Astrocyte of the spinal cord (primary cell): ENCODE measurements at regions not wholly inside any gene's neighbourhood (a gene's known extent, or its start where the extent isn't known, plus 50 kb on each side); places are given as distances from the start of the nearest gene placed in this dataset.

Experiments
- DNase-seq: peaks from one replicate; pipeline ENCODE4 v3.0.0; 2011; ENCODE audit warnings: low read depth, low spot score
- H3K4me3 ChIP-seq: 2 replicates; pipeline ENCODE4 v1.5.1; 2011; ENCODE audit warnings: low read depth, mild to moderate bottlenecking, low read length, moderate library complexity
- in situ Hi-C: cut with HindIII; loops from 2 replicates; pipeline ENCODE4 v1.10.0; 2017; ENCODE audit warnings: low sequenced_read_pairs
- TF ChIP-seq, protein P1 (sequence below): IDR thresholded peaks from 2 replicates; pipeline ENCODE4 v1.5.1; 2012; ENCODE audit warnings: low read depth, mild to moderate bottlenecking, low read length, inconsistent platforms

DNA sequence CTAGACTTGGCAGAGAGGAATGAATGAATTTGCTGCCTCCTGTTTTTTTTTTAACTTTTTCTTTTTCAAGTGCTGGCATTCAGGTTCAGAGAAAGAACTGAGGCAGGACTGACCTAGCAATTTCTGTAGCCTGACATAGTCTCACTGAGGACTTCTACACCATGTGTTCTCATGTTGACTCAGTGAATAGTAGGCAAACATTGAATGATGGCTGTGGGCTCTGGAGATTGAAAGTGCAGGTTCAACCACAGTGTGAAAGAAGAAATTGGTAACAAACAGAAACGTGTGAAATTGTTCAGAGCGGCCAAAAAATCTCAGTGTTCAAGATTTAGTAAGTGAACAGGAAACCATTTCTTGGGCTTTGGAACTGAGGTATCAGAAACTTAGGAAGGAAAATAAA is 322.4 kb upstream of the GHITM start:
- in situ Hi-C loops: no loop called here
- TF ChIP-seq, protein P1, sequence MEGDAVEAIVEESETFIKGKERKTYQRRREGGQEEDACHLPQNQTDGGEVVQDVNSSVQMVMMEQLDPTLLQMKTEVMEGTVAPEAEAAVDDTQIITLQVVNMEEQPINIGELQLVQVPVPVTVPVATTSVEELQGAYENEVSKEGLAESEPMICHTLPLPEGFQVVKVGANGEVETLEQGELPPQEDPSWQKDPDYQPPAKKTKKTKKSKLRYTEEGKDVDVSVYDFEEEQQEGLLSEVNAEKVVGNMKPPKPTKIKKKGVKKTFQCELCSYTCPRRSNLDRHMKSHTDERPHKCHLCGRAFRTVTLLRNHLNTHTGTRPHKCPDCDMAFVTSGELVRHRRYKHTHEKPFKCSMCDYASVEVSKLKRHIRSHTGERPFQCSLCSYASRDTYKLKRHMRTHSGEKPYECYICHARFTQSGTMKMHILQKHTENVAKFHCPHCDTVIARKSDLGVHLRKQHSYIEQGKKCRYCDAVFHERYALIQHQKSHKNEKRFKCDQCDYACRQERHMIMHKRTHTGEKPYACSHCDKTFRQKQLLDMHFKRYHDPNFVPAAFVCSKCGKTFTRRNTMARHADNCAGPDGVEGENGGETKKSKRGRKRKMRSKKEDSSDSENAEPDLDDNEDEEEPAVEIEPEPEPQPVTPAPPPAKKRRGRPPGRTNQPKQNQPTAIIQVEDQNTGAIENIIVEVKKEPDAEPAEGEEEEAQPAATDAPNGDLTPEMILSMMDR: no peak
- no peak for DNase-seq
- no peak overlapping the region for H3K4me3 ChIP-seq

DNA sequence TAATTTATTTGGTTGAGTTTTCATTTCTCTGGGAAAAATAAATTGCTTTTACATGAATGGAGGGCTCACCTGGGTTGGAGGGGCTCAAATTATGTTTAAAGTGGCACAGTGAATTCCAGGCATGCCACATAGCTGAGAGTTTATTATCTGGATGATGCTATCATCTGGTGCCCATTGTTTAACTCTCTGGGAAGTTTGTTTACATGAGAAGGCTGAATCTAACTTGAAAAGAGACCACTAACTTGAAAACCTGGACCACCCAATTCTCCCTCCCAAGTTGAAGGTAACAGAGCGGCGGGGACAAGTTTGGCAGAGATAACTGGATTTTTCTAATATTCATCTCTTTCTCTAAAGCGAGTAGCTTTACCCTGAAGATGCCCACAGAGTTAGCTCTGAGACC is 321.5 kb upstream of the GHITM start:
- TF ChIP-seq, protein P1: no peak
- DNase-seq: no peak
- in situ Hi-C loops: no loop called here
- H3K4me3 ChIP-seq: no peak overlapping the region

DNA sequence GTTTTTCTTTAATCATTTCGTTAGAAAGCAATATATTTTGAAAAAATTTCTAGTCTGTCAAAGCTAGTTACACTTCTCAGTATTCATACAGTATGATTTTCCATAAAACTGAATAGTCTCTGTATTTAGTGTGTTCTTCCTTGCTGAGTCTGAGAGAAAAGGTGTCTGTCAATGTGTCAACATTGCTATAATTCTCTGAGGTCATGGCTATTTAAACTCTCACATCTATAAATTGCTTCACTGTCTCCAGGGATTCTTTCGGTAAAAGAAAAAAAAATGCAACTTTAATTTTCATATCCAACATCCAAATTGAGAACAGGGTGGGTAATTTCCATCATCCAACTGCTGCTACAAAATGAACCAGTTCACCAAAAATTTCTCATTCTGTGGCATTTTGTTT is 319.7 kb upstream of the GHITM start:
- TF ChIP-seq, protein P1: no peak
- in situ Hi-C loops: no loop called here
- no peak overlapping the region for H3K4me3 ChIP-seq
- DNase-seq: no peak

DNA sequence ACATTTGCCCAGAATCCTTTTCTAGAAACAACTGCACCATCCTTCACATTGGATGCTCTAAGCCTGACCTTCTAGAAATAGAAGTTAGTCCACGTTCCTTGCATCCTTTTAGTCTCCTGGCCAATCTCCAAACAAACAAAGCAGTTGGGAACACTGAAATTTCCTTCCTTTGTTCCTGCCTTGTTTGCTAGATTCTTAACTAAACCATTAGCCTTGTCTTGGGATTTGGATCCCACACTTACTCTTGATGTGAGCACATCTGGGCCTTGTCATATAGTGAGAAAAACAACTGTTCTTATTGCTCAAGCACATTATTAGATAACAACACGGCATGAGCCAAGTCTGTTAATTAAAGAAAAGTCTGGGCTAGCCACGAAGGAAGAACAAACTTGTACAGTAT is 319.3 kb upstream of the GHITM start:
- TF ChIP-seq, protein P1: no peak
- no peak overlapping the region for H3K4me3 ChIP-seq
- DNase-seq: peak; percentile 5
- in situ Hi-C loops: no loop called here

DNA sequence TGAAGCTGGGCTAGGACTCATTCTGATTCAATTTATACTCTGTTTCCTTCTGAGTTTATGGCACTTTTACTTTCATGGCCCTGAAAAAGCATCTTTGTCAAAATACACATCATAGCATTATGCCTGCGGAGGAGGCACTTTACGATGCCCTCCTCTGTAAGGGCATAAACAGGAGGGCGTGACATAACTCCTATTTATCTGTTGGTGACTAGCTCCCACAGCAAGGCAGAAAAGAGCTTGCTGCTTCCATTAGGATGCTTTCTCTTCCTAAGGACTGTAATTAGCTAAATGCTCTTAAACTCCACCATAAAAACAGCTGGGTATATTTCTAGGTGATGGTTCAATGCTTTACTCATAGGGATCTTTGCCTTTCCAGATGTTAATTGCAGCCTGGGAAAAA is 315.2 kb upstream of the GHITM start:
- in situ Hi-C loops: no loop called here
- TF ChIP-seq, protein P1: no peak
- DNase-seq: no peak
- no peak overlapping the region for H3K4me3 ChIP-seq

DNA sequence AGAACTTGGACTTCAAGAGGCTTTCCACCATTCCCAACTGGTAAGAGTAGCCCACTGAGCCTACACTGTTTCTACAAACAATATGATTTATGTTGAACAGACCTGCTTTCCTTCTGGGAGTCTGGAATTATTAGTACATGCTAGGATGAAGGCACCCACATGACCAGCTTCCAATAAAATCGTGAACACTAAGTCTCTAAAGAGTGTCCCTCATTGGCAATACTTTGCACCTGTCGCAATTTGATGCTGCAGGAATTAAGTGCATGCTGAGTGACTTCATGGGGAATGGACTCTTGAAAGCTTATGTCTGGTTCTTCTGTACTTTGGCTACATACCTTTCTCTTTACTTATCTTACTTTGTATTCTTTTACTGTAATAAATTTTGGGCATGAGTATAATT is 305.2 kb upstream of the GHITM start:
- H3K4me3 ChIP-seq: no peak overlapping the region
- DNase-seq: no peak
- in situ Hi-C loops: no loop called here
- TF ChIP-seq, protein P1: no peak
